ENCODE measurements at regions not wholly inside any gene's neighbourhood (a gene's known extent, or its start where the extent isn't known, plus 50 kb on each side); places are given as distances from the start of the nearest gene placed in this dataset.

- no peak for TF ChIP-seq POLR2AphosphoS5 (IDR thresholded peaks at IDR 0.05; ENCODE audit: low read depth)
- TF ChIP-seq JUNB (IDR thresholded peaks at IDR 0.05; ENCODE audit: unreplicated experiment) = no peak
- no peak for TF ChIP-seq NANOG (IDR thresholded peaks at IDR 0.05; ENCODE audit: borderline replicate concordance)
- no peak for TF ChIP-seq CREB1 (CRISPR knock-in tag; IDR thresholded peaks at IDR 0.05; ENCODE audit: low read depth)
- no peak for TF ChIP-seq STAT1 (IDR thresholded peaks at IDR 0.05; ENCODE audit: unreplicated experiment)
- TF ChIP-seq ZNF331 (CRISPR knock-in tag; IDR thresholded peaks at IDR 0.05; ENCODE audit: low read depth) = no peak
- TF ChIP-seq ZNF114 (CRISPR knock-in tag; IDR thresholded peaks at IDR 0.05) = no peak
- TF ChIP-seq EZH2phosphoT487 (IDR thresholded peaks at IDR 0.05; ENCODE audit: unreplicated experiment) = no peak
- no peak for TF ChIP-seq EZH2 (IDR thresholded peaks at IDR 0.05; ENCODE audit: low read depth, unreplicated experiment)
- no peak for TF ChIP-seq CTCF (conservative IDR thresholded peaks at IDR 0.05; ENCODE audit: low read depth in 2 of 2)
- TF ChIP-seq ZNF462 (CRISPR knock-in tag; IDR thresholded peaks at IDR 0.05) = no peak
- no peak for TF ChIP-seq REST (IDR thresholded peaks at IDR 0.05; ENCODE audit: unreplicated experiment)
- no peak for TF ChIP-seq ETS1 (IDR thresholded peaks at IDR 0.05)
- H3K9me3 Mint-ChIP-seq = no peaks in the 10 kb centered on the region
- H2AFZ ChIP-seq = no peak overlapping the region
- peaks cover 17% of the 10 kb centered on the region for H3K36me3 Mint-ChIP-seq (ENCODE audit: low read depth)
- H3K4me3 Mint-ChIP-seq = no peak overlapping the region
- H3K27ac ChIP-seq (ENCODE audit: low read depth) = no peak overlapping the region
- H3K27me3 ChIP-seq (ENCODE audit: insufficient read depth) = no peaks in the 10 kb centered on the region
- H3K27ac Mint-ChIP-seq = no peak overlapping the region
- H3F3A ChIP-seq (replicated peaks; ENCODE audit: low read depth) = no peaks in the 10 kb centered on the region
- H3K36me3 ChIP-seq (ENCODE audit: insufficient read depth) = no peaks in the 10 kb centered on the region; the same call in 1 of the 2 replicates
- H3K9me2 ChIP-seq (ENCODE audit: insufficient read depth) = no peaks in the 10 kb centered on the region
- H3K4me1 ChIP-seq (ENCODE audit: insufficient read depth) = no peaks in the 10 kb centered on the region
- H4K20me1 ChIP-seq (replicated peaks; ENCODE audit: insufficient read depth) = no peaks in the 10 kb centered on the region
- no peak overlapping the region for H3K4me2 ChIP-seq
- H3K4me3 ChIP-seq = no peak overlapping the region
- no peak for ATAC-seq
- H3K27me3 Mint-ChIP-seq (ENCODE audit: insufficient read depth, low read depth, poor library complexity) = no peaks in the 10 kb centered on the region
- DNase-seq (ENCODE audit: low spot score) = no peak
- no peaks in the 10 kb centered on the region for H3K79me2 ChIP-seq (replicated peaks; ENCODE audit: insufficient read depth)
- peaks cover 3% of the 10 kb centered on the region for H3K4me1 Mint-ChIP-seq
Measured at GRCh38 chr1:184825571-184825970, 70.9 kb upstream of the EDEM3 start.
